Omental fat pad (tissue), 3 donors: ENCODE measurements at regions not wholly inside any gene's neighbourhood (a gene's known extent, or its start where the extent isn't known, plus 50 kb on each side); places are given as distances from the start of the nearest gene placed in this dataset.

ENCODE experiments used
- ATAC-seq: fragments of 150-250 bp; one replicate; pipeline ENCODE4 v1.9.1; 2016; ENCODE audit warnings: mild to moderate bottlenecking, moderate library complexity; ENCODE audit not compliant: low FRiP score
- DNase-seq: peaks from one replicate; pipeline ENCODE4 v3.0.0-alpha.2; 2019; ENCODE audit warnings: low spot score
- CTCF ChIP-seq, 3 donors: fragments of 450-650 bp; IDR thresholded peaks; one replicate each; pipeline ENCODE4 v1.5.1; 2016 to 2017; ENCODE audit warnings: antibody characterized with exemption in 3 of 3, mild to moderate bottlenecking in 3 of 3, moderate library complexity in 2 of 3

- TF ChIP-seq CTCF (IDR thresholded peaks at IDR 0.05): no peak
- DNase-seq (no peak), ATAC-seq (no peak)
These were observed 257.2 kb downstream of the YTHDC2 start for GRCh38 chr5:113770648-113771047.

- ATAC-seq (no peak), DNase-seq (no peak)
- TF ChIP-seq CTCF (IDR thresholded peaks at IDR 0.05): no peak
These were observed 258.0 kb downstream of the YTHDC2 start for GRCh38 chr5:113771483-113771882.

- ATAC-seq (no peak), DNase-seq (no peak)
- no peak for TF ChIP-seq CTCF (IDR thresholded peaks at IDR 0.05)
These were observed 262.7 kb downstream of the YTHDC2 start for GRCh38 chr5:113776168-113776567.

GRCh38 chr5:113776832-113777525 lies 263.5 kb downstream of the YTHDC2 start:
- no peak for TF ChIP-seq CTCF (IDR thresholded peaks at IDR 0.05)
- ATAC-seq (no peak), DNase-seq (no peak)

- ATAC-seq (no peak), DNase-seq (no peak)
- no peak for TF ChIP-seq CTCF (IDR thresholded peaks at IDR 0.05)
These were observed 264.7 kb downstream of the YTHDC2 start for GRCh38 chr5:113778147-113778546.

GRCh38 chr5:113788141-113788655 lies 274.7 kb downstream of the YTHDC2 start:
- no peak for TF ChIP-seq CTCF (IDR thresholded peaks at IDR 0.05)
- ATAC-seq: no peak
- DNase-seq: no peak

- TF ChIP-seq CTCF (IDR thresholded peaks at IDR 0.05): no peak
- DNase-seq (no peak), ATAC-seq (no peak)
These were observed 276.3 kb downstream of the YTHDC2 start for GRCh38 chr5:113789769-113790168.
